ENCODE measurements at regions not wholly inside any gene's neighbourhood (a gene's known extent, or its start where the extent isn't known, plus 50 kb on each side); places are given as distances from the start of the nearest gene placed in this dataset.

DNA sequence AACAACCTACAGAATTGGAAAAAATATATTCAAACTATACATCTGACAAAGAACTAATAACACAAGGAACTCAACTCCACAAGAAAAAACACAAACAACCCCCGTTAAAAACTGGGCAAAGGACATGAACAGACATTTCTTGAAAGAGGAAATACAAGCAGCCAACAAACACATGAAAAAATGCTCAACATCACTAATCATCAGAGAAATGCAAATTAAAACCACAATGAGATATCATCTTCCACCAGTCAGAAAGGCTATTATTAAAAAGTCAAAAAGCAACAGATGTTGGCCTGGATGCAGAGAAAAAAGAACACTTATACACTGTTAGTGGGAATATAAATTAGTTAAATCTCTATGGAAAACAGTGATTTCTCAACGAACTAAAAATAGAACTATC is 82.6 kb upstream of the CCDC91 start:
- no peak overlapping the region for H3K27ac ChIP-seq
- TF ChIP-seq ZFX (IDR thresholded peaks at IDR 0.05; ENCODE audit: borderline replicate concordance): no peak
- TF ChIP-seq, protein P1, sequence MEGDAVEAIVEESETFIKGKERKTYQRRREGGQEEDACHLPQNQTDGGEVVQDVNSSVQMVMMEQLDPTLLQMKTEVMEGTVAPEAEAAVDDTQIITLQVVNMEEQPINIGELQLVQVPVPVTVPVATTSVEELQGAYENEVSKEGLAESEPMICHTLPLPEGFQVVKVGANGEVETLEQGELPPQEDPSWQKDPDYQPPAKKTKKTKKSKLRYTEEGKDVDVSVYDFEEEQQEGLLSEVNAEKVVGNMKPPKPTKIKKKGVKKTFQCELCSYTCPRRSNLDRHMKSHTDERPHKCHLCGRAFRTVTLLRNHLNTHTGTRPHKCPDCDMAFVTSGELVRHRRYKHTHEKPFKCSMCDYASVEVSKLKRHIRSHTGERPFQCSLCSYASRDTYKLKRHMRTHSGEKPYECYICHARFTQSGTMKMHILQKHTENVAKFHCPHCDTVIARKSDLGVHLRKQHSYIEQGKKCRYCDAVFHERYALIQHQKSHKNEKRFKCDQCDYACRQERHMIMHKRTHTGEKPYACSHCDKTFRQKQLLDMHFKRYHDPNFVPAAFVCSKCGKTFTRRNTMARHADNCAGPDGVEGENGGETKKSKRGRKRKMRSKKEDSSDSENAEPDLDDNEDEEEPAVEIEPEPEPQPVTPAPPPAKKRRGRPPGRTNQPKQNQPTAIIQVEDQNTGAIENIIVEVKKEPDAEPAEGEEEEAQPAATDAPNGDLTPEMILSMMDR (IDR thresholded peaks at IDR 0.05): no peak

DNA sequence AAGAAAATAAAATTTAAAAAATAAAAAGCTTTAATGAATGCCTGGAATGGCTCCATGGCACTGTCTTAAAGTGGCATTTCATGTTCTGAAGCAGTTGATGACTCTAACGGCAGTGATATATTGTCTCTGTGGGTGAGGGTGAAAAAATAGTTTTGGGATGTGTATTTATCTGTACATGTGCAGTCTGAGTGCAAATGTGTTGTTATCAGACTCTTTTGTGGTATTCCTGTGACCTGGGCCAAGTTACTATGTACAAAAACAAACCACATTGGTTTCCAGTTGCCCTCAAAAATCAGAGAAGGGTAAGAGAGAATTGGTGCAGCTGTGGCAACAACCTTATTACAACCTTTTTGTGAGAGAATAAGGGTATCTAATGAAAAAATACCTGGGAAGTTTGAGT is 81.7 kb upstream of the CCDC91 start:
- TF ChIP-seq, protein P1 (IDR thresholded peaks at IDR 0.05): no peak
- TF ChIP-seq ZFX (IDR thresholded peaks at IDR 0.05; ENCODE audit: borderline replicate concordance): no peak
- no peak overlapping the region for H3K27ac ChIP-seq

DNA sequence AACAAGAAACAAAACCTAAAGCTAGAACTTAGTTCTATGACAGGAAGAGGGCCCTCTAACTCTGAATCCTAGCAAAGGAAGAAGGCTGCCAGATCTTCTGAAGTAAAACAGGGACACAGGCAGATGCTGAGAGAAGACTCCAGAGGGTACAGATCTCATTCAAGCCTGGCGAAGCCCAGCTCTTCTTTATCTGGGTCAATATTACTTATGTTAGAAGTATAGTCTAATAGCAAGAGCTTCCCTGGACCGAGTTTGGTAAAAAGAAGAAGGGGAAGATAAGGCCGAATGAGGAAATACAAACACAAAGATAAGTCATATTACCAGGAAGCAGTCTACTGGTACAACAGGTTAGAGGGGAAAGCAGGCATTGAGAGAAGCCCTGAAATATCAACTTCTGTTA is 79.9 kb upstream of the CCDC91 start:
- H3K27ac ChIP-seq: no peak overlapping the region
- TF ChIP-seq, protein P1 (IDR thresholded peaks at IDR 0.05): no peak

DNA sequence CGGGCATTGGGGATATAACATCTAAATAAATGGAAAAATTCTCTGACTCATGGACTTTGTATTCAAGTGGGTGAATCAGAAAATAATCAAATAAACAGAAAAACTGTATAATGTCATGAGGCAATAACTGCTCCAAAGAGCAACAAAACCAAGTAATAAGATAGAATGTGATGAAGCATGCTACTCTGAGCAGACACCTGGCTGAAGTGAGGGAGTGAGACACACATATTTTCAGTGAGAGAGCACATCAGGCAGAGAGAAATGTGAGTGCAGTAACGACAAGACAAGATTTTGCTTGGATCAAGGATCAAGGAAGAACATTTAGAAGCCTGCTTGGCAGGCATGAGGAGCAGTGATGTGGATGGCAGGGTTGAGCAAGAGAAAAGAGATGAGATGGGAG is 75.8 kb upstream of the CCDC91 start:
- TF ChIP-seq ZFX (IDR thresholded peaks at IDR 0.05; ENCODE audit: borderline replicate concordance): no peak
- TF ChIP-seq, protein P1 (IDR thresholded peaks at IDR 0.05): no peak
- H3K27ac ChIP-seq: no peak overlapping the region

DNA sequence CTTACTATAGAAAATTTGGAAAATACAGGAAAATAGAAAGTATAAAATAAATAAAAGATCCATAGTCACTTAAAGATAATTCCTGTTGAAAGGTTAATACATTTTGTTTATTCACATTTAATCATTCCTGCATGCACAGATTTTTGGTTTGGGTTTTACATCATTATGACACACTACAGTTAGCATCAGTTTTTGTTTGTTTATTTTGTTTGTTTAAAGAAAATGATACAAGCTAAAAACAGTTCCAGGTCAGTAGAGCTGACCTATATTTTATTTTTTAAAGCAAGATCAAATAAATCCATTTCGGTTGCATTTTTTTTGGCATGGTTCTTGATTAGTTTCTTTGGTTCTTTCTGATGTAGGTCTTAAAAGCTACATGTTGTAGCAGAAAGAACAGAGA is 68.8 kb upstream of the CCDC91 start:
- no peak overlapping the region for H3K27ac ChIP-seq
- TF ChIP-seq ZFX (IDR thresholded peaks at IDR 0.05; ENCODE audit: borderline replicate concordance): no peak
- TF ChIP-seq, protein P1 (IDR thresholded peaks at IDR 0.05): no peak

DNA sequence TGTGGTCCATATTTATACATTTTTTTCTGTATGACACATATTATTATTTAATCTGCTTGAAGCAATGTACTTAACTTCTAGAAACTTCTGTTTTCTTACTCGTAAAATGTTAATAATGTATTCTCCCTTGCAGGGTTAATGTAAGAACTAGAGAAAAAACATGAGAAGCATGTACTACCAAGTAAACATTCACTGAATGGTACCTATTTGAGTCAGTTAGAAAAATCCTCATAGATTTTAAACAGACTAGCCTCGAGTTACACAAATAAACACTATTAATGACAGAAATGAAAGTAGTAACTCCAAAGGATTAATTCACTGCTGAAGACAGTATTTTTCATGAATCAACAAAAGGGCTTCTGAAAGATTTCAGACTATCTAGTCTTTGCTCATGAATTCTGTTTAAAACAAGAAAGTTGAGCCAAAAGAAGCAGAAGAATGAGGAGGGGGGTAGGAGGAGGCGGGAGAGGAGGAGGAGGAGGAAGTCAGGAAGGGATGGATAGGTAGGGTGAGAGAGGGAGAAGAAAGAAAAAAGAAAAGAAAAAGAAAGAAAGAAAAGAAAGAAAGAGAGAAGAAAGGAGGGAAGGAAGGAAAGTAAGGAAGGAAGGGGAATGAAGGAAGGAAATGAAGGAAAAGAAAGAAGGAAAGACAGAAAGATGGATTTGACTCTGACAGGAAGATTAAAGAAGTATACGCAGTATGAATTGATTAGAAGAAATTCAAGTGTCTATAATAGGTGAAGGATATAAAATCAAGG is 68.2 kb upstream of the CCDC91 start:
- H3K27ac ChIP-seq: no peak overlapping the region

DNA sequence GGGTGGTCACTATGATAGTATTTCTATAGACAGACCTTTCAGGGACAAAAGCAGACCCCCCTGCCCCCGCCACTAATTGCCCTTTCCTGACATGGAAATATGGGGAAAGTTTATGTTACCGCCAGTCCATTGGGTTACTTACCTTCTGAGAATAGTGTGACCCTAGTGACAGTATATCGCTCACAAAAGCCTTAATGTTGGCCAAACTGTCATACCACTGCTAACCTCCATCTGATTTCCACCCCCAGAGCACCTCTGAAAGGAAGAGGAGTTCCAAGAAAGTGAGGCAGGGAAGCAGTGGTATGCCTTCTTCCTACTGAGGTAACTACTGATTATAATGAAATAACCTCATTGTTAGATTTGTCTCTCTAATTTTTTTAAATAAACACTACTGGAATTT is 67.5 kb upstream of the CCDC91 start:
- no peak overlapping the region for H3K27ac ChIP-seq
- TF ChIP-seq ZFX (IDR thresholded peaks at IDR 0.05; ENCODE audit: borderline replicate concordance): no peak
- TF ChIP-seq, protein P1 (IDR thresholded peaks at IDR 0.05): no peak

More for the DNA sequence above, 68.2 kb upstream of the CCDC91 start:
- no peak for TF ChIP-seq ZFX (IDR thresholded peaks at IDR 0.05; ENCODE audit: borderline replicate concordance)
- TF ChIP-seq, protein P1 (IDR thresholded peaks at IDR 0.05): no peak

Measured in 22Rv1 (cell line).